CD4-positive, alpha-beta T cell treated with Interleukin-4 for 4 hours (primary cell): ENCODE measurements at regions not wholly inside any gene's neighbourhood (a gene's known extent, or its start where the extent isn't known, plus 50 kb on each side); places are given as distances from the start of the nearest gene placed in this dataset.

Source experiments
- DNase-seq: peaks from one replicate; pipeline ENCODE4 v3.0.0-alpha.2; 2020

GRCh38 chr20:7571101-7571500 is 369.2 kb downstream of the HAO1 start:
- no peak for DNase-seq

GRCh38 chr20:7571521-7572055 is 368.7 kb downstream of the HAO1 start:
- no peak for DNase-seq

GRCh38 chr20:7579888-7580287 is 360.4 kb downstream of the HAO1 start:
- DNase-seq, result no peak

- no peak for DNase-seq
Observed at GRCh38 chr20:7585126-7585679, 355.1 kb downstream of the HAO1 start.

GRCh38 chr20:7586481-7586880 is 353.8 kb downstream of the HAO1 start:
- DNase-seq, result no peak

- no peak for DNase-seq
Observed at GRCh38 chr20:7589164-7589563, 351.1 kb downstream of the HAO1 start.

- DNase-seq, result no peak
Observed at GRCh38 chr20:7596541-7596940, 343.7 kb downstream of the HAO1 start.

GRCh38 chr20:7601431-7601830 is 338.8 kb downstream of the HAO1 start:
- DNase-seq, result no peak

- DNase-seq, result no peak
Observed at GRCh38 chr20:7606941-7607340, 333.3 kb downstream of the HAO1 start.

GRCh38 chr20:7608250-7608649 is 332.0 kb downstream of the HAO1 start:
- no peak for DNase-seq

GRCh38 chr20:7609251-7609650 is 331.0 kb downstream of the HAO1 start:
- DNase-seq, result no peak

GRCh38 chr20:7610681-7611080 is 329.6 kb downstream of the HAO1 start:
- DNase-seq, result no peak

GRCh38 chr20:7617797-7618196 is 322.5 kb downstream of the HAO1 start:
- no peak for DNase-seq

- no peak for DNase-seq
Observed at GRCh38 chr20:7622399-7622961, 317.8 kb downstream of the HAO1 start.

- DNase-seq, result no peak
Observed at GRCh38 chr20:7624886-7625285, 315.4 kb downstream of the HAO1 start.

GRCh38 chr20:7627734-7628663 is 312.3 kb downstream of the HAO1 start:
- DNase-seq, result no peak

- no peak for DNase-seq
Observed at GRCh38 chr20:7629880-7630279, 310.4 kb downstream of the HAO1 start.

- DNase-seq, result no peak
Observed at GRCh38 chr20:7637184-7637583, 303.1 kb downstream of the HAO1 start.

- no peak for DNase-seq
Observed at GRCh38 chr20:7650086-7650879, 290.0 kb downstream of the HAO1 start.

GRCh38 chr20:7654231-7654630 is 286.0 kb downstream of the HAO1 start:
- no peak for DNase-seq

GRCh38 chr20:7656687-7657467 is 283.4 kb downstream of the HAO1 start:
- DNase-seq, result no peak

- no peak for DNase-seq
Observed at GRCh38 chr20:7657569-7657968, 282.7 kb downstream of the HAO1 start.
